NAMALWA (cell line): ENCODE measurements at regions not wholly inside any gene's neighbourhood (a gene's known extent, or its start where the extent isn't known, plus 50 kb on each side); places are given as distances from the start of the nearest gene placed in this dataset.
"Not testable (repeated sequence)": the region's sequence is repeated elsewhere in the genome, so short reads cannot be mapped to it uniquely, and the experiment has no call there.

Source experiments
- DNase-seq: peaks from one replicate; pipeline ENCODE4 v3.0.0-alpha.2; 2015; ENCODE audit warnings: low spot score

DNA sequence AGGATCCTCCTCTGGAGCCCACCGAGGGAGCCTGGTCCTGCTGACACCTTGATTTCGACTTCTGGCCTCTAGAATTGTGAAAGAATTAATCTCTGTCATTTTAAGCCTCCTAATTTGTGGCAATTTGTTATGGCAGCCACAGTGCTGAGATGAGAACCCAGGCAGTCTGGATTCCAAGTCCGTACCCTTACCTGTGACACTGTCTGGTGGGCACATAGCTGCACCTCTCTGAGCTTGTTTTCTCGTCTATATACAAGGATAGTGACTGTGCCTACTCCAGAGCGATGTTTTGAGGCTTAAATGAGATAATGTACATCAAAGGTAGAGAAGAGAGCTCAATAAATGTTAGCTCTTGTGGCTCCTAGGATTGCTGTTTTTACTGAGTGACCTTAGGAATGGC is 128.4 kb upstream of the MPHOSPH6 start:
- DNase-seq: no peak

DNA sequence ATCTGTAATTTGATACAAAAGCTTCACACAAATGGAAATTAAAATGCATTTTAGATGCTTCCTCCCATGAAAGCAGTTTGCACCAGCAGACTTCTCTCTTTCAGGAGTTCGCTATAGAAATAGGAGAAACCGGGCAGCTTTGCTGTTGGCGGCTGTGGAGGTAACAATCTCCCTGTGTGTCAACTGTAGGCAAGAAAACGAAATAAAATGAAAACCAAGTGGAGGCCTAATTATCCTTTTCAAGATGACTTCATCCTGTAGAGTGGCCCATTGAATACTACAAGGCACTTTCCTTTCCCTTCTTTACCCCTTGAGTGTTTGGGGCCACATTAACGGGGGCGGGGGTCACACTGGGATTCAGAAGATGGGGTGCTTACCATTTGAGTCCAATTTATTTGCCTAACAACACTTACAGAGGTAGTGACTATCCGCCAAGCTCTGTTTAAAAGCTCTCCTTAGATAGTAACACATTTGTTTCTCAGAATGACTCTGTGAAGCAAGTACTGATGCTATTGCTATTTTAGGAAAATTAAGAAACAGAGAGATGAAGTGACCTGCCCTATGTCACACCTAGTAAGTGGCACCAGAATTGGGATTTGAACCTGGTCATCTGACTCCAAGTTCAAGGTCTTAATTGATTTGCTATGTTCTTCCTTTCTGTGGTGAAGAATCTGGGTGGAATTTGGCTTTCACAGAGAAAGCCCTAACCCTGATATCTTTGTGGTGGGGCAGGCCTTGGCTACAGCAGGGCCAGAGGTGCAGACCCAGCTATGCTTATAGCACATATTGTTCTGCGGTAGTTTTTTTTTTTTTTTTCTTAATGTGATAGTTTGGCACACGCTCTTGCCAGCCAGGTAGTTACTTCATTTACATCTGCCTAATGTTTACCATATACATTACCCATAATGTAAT is 125.5 kb upstream of the MPHOSPH6 start:
- DNase-seq: no peak

DNA sequence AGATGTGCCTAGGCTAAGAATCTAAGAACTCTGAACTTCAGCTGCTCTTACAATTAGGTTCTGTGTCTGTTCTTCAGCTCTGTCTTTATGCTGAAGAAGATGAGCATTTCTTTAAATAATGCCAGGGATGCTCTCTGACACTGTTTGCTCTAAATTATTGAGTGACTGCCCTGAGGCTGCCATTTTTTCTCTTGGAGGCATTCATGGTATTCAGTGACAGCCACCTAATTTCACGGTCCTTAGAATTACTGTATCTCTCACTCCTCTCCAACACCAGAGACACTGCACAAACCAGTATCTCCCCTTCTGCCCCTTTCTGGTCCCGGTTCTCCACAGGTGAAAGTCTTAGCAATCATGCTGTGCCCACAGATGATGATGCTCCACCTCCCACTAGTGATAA is 123.6 kb upstream of the MPHOSPH6 start:
- DNase-seq: no peak

DNA sequence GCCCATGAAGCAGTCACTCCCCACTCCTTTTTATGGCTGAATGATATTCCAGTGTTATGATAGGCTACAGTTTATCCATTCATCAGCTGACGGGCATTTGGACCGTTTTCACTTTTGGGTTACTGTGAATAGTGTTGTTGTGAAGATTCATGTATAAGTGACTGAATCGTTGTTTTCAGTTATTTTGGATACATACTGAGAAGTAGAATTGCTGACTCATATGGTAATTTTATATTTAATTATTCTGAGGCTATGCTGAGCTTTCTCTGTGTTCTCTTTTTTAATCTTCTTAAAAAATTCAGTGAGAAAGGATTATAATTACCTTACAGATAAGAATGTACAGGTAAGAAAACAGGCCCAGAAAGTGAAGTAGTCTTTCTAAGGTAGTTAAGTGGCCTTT is 117.9 kb upstream of the MPHOSPH6 start:
- no peak for DNase-seq

DNA sequence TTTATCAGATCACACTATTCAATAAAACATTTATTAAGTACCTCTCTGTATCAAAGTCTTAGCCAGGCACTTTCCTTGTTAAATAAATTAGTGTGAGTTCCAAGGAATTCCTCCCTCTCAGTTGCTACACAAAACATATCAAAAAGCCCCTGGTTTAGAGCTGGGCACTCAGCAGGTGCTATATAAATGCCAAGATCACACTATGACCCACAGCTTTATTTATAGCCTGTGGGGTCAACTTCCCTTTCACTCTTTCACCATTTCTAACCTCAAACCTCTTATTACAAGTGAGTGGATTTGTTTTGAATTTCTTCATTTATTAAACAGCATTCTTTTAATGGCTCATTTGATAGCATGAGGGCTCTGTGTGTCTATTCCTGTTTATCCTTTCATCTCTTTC is 112.6 kb upstream of the MPHOSPH6 start:
- DNase-seq: no peak

DNA sequence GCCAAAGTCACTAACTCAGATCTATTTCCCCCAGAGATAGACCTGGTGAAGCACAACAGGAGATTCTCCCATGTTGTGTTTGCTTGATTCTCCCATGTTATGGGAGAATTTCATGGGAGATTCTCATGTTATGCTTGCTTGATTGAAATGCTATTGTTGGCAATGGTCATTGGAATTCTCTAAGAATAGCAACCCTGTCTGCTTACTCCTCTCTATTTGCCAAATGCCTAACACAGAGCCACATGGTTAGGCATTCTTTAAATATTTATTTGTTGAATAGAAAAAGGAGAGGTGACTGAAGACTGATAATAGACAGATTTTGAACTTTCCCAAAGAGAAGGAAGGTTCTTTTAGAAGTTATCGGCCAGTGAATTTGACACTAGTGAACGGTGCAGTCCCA is 111.5 kb upstream of the MPHOSPH6 start:
- no peak for DNase-seq

DNA sequence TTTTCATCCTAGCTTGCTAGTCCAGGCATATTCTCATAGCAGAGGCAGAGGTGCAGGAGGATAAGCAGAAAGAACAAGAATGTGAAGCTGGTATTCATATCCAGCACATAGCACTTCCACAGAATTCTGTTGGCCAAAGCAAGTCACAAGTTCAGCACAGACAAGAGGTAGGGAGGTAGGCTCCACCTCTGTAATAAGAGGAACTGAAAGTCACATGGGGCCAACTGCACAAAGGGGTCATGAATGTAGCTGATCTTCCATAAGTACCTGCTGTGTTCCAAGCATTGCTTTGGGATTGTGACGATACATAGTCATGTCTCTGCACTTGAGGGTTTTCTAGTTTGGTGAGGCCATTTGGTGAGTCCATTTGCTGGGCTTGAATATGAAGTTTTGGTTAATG is 110.8 kb upstream of the MPHOSPH6 start:
- peak; percentile 7 for DNase-seq

DNA sequence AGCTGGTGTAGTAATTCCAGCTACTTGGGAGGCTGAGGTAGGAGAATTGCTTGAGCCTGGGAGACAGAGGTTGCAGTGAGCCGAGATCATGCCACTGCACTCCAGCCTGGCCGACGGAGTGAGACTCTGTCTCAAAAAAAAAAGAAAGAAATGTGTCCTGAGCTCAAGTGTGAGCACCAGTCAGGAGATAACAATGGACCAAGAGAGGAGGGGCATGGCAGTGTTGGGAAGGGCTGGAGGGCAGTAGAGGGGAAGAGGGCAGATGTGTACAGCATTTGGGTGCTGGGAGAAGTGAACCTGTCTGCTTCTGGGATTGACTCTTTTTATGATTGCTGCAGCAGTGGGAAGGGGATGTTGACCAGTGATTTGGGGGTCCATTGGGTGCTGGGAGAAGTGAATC is 105.3 kb upstream of the MPHOSPH6 start:
- DNase-seq: not testable (repeated sequence)

DNA sequence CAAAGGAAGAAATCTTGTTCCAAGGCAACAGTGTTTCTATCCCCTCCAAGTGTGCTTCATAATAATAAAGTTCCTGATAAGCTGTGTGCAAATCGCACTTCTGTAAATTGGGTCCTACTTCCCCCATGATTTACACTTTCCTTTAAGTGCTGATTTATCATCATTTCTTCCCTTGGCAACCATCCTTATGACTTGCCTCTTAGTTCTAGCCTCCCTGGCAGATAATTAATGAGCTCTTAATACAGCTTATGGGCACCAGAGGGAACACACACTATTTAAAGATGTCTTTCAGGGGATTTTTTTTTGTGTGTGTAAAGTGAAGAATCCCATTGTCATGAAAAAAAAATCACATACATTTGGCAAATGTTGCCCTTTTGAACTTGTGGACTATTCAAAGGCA is 101.6 kb upstream of the MPHOSPH6 start:
- no peak for DNase-seq

DNA sequence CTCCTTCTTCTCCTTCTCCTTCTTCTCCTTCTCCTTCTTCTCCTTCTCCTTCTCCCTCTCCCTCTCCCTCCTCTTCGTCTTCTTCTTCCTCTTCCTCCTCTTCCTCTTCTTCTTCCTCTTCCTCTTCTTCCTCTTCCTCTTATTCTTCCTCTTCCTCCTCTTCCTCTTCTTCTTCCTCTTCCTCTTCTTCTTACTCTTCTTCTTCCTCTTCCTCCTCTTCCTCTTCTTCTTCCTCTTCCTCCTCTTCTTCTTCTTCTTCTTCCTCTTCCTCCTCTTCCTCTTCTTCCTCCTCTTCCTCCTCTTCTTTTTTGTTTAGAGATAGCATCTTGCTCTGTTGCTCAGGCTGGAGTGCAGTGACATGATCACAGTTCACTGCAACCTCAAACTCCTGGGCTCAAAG is 97.7 kb upstream of the MPHOSPH6 start:
- not testable (repeated sequence) for DNase-seq

DNA sequence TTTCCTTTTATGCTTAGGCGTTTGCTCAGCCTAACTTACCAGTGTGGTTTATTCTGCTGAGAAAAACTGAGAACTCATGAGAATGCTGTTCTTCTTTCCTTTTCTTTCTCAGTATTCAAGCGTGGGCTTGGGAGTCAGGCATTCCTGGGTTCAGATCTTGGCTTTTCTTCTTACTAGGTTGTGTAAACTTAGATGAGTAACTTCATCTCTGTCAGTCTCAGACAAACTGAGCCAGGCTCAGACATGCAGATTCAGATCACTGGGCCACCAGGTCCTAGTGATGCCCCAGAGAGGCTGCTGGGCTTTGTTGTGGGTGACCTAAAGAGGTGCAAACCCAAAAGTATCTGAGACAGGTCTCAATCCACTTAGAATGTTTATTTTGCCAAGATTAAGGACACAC is 95.8 kb upstream of the MPHOSPH6 start:
- DNase-seq: no peak

DNA sequence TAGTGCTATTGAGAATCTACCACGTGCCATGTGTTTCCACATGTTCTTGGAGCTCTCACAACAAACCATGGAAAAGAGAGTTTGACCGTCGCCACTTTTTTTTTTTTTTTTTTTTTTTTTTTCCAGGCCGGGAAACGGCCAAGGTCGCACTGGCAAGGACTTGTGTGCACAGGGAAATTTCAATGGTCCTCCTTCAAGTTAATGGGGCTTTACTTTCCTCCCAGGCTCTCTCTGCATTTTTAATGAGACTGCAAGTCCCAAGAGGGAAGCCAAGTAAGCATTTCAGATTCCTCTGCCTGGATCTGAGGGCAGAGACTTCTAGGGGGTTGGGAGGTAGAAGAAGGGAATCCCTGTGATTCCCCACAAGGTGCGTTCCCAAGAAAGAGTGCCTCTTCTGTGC is 94.7 kb upstream of the MPHOSPH6 start:
- no peak for DNase-seq

DNA sequence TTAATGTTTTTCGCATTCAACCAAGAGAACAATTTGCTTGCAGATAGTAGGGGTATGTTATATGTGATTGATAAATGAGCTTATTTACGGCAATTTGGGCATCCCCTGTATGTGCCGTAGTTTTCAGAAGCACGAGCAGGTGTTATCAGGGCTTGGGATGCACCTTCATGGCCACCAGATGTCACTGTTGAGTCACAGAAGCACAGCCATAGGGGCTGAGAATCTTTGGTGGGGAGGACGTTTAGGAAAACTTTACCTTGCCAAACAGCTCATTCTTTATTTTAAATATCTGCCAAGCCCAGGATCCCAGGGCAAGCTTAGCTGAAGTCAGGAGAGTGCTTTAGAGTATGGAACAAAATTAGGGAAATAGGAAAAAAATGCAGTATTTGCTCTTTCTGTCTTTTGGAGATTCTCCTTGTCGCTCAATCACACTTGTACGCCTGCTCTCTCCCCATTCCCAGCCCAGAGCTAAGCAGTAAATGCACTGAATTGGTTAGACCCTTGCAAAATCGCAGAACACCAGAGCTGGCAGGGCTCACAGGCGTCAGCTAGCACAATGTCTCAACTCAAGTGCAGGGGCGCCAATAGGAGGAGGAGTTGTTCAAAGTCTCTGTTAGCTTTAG is 93.6 kb upstream of the MPHOSPH6 start:
- peak; percentile 78 for DNase-seq

DNA sequence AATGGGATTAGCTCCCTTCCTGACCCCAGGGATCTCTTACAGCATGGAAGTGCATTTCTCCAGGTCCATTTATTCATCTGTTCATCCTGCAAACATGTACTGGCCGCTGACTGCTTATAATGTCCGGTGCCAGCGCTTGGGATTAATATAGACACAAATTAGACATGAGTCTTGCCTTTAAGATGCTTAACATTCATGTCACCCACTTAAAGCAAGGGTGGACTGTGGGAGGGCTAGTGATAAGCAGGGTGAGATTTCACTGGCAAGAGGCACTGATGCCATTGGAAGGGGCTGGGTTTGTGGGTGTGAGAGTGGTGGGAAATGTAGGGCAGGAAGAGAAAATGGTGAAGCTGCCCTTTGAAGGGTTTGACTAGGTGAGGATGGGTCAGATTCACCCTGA is 92.2 kb upstream of the MPHOSPH6 start:
- no peak for DNase-seq

DNA sequence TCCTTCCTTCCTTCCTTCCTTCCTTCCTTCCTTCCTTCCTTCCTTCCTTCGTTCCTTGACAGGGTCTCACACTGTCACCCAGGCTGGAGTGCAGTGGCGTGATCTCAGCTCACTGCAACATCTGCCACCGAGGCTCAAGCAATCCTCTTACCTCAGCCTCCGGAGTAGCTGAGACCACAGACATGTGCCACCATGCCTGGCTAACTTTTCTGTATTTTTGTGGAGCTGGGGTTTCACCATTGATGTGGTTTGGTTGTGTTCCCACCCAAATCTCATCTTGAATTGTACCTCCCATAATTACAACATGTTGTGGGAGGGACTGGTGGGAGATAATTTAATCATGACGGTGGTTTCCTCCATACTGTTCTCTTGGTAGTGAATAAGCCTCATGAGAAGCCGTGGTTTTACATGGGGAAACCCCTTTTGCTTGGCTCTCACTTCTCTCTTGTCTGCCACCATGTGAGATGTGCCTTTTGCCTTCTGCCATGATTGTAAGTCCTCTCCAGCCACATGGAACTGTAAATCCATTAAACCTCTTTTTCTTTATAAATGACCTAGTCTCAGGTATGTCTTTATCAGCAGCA is 90.3 kb upstream of the MPHOSPH6 start:
- DNase-seq: no peak

DNA sequence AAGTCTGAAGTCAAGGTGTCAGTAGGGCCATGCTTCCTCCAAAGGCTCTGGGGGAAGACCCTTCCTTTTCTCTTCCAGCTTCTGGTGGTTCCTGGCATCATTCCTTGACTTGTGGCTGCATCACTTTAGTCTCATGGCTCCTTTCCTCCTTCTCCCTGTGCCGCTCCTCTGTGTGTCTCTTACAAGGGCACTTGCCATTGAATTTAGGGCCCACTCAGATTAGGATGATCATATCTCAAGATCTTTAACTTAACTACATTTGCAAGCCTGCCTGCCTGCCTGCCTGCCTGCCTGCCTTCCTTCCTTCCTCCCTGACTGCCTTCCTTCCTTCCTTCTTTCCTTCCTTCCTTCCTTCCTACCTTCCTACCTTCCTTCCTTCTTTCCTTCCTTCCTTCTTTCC is 89.7 kb upstream of the MPHOSPH6 start:
- no peak for DNase-seq

DNA sequence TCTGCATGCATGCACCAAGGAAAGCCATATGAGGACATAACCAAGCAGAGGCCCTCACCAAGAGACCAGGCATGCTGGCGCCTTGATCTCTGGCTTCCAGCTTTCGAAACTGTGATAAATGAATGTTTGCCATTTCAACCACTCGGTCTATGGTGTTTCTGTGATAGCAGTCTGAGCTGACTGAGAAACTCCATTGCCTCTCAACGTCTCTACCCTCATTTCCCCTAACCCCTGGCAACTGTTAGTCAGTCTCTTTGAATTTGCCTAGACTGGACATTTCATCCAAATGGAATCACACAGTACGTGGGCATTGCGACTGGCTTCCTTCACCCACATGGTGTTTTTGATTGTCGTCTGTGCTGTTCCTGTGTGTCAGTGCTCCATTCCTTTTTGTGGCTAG is 88.0 kb upstream of the MPHOSPH6 start:
- DNase-seq: no peak

DNA sequence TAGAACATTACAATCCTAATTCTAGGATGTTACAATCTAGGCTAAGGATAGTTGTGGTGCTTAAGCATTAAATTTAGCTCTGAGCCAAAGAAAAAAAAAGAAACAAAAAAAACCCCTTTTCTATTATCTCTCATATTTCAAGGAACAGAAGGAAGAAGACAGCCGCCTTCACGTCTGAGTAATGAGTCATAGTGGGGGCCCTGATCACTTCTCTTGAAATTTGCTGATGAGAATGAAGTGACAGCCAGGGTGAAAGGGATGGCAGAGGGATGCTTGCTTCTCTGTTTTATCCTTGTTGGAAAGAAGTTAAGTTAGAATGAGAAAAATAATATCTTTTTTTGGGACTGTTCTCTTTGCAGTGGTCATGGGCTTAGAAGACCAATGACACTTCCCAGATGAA is 82.6 kb upstream of the MPHOSPH6 start:
- no peak for DNase-seq

DNA sequence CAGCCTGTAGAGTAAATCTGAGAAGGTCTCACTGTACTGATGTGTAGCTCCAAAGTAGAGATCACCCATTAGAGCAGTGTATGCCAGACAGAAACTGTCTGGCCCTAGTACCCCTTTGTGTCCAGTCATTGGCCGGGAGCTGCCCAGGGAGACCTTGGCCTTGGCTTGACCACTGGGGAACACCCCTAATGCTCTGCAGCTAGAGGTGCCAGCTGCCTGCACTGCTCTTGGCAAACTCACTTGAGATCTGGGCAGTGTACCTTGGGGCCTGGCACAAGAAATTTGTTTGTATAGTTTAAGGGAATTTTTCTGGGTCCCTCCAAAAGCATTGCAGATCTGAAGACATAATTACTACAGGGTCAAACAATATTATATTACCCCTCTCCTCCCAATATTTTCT is 78.7 kb upstream of the MPHOSPH6 start:
- no peak for DNase-seq

DNA sequence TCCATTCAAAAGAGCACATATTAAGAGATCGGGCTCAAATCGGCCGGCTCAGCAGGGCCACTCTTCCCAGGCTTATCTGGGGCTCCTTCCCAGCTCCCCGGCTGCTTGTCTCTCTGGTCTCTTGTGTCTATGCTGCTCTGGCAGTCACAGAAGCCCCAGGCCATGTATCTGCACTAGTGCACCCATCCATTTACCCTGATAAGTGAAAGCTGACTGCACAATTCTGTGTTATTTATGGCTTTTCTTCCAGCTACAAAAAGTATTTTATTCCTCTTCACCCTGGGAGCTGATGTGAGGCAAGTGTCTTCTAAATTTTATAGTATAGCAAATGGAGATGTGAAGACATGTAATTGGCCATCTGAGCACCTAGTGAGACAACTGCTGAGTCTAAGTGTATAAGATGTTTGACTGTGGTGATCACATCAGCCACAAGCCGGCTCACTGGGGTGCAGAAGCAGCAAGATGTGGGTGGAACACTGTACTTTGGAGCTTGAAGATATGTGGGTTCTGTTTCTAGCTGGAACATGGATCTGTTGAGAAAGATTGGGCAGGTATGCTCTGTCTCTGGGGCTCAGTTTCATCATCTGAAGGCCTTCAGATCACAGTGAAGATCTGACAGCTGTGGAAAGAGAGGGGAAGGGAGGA is 78.1 kb upstream of the MPHOSPH6 start:
- no peak for DNase-seq

DNA sequence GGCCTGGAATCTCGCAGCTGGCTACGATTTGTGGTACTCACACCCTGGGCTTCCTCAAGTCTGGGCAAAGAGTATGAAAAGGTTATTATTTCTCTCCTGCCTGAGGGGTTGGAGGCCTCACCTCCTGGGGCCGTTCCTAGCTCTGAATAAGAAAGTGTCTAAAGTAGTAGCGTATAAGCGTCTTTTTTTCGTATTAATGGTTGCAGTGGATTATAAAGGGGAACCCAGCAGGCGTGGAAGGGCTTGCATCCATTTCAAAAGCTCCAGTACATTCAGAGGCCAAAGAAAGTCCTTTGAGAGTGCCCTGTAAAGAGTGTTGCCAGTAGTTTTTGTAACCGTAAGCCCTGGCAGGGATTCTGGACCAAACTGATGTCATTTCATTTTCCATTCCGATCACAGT is 72.2 kb upstream of the MPHOSPH6 start:
- DNase-seq: no peak

DNA sequence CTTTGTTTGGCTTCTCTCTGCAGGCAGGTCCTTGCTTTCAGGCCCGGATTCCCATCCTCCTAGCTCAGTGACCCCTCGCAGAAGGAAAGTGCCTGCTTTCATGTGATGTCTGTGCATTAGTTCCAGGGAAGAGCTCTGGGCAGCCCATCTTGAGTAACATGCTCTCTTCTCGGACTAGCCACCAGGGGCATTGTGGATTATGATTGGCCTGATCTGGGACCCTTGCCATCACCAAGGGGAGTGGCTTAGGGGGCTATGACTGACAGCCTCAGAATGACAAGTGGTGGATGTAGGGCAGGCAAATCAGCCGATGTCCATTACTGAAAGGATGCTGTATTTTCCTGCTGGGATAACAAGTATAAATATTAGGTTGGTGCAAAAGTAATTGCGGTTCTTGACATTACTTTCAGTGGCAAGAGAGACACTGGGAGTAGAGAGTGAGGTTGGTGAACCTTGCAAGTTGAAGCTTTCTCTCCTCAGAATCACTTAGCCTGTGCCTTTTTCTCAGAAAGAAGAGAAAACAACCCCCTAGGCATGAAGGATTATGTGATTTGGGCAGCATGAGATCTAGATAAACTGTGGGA is 71.5 kb upstream of the MPHOSPH6 start:
- peak; percentile 19 for DNase-seq

DNA sequence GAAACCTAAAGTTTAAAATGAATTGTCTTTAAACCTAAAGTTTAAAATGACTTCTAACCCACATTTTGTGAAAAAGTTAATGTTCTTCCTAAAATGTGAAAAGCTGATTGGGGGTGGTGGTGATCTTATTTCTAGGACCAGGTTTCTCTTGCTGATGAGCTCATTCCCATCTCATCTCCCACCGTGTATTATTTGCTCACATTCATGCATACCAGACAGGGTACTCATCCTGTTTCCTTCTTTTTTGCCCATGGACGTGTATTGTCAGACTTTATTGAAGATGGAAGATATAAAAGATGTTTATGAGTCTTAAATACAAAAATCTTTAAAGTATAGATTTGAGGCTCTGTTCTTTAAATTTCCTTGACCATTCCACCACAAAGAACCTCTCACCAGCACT is 70.1 kb upstream of the MPHOSPH6 start:
- DNase-seq: no peak
